ENCODE measurements at regions not wholly inside any gene's neighbourhood (a gene's known extent, or its start where the extent isn't known, plus 50 kb on each side); places are given as distances from the start of the nearest gene placed in this dataset.

DNA sequence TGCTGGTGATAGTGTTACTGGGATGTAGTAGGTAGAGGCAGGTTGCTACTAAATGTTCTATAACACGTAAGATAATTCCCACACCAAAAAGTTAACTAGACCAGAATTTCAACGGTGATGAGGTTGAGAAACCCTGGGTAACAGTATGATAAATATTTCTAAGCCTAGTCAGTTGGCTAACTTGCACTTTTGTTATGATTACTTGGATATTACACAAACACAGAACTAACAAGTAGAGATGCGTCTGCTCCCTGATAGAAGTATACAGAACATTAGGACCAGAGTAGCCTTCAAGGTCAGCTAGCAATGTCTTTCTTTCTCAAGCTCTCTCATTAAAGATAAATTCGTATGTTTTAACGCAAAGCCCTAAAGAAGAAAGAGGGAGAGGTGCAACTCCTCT is 86.2 kb upstream of the FZD8 start:
- Histone ChIP-seq H2BK120ac (replicated peaks; ENCODE audit: low read depth, low read length) (no peak overlapping the region), H3K56ac (replicated peaks; ENCODE audit: insufficient read length, low read depth, low read length) (no peak overlapping the region), H3K23ac (ENCODE audit: insufficient read length) (no peak overlapping the region), H3K27ac (ENCODE audit: low read depth, low read length) (no peak overlapping the region), H4K5ac (ENCODE audit: insufficient read length, low read depth, low read length) (no peak overlapping the region), H3K14ac (ENCODE audit: insufficient read length) (no peak overlapping the region), H3K36me3 (ENCODE audit: control insufficient read depth in 2 of 4, insufficient read depth in 4 of 4, low read length in 3 of 4) (no peaks in the 10 kb centered on the region), H3K9me3 (ENCODE audit: insufficient read depth in 2 of 2, low read depth in 1 of 2, low read length in 1 of 2) (no peaks in the 10 kb centered on the region; a peak in 1 of 4 replicates), H2BK5ac (ENCODE audit: low read depth, low read length) (no peak overlapping the region), H3K79me2 (ENCODE audit: control insufficient read depth in 1 of 2, insufficient read depth in 2 of 2, low read length in 2 of 2) (no peaks in the 10 kb centered on the region), H4K8ac (ENCODE audit: extremely low read depth, insufficient read depth, low read length) (no peak overlapping the region), H3K27me3 (replicated peaks in 1 of 4; ENCODE audit: control insufficient read depth in 3 of 4, extremely low read depth in 1 of 4, insufficient read depth in 3 of 4, low read length in 3 of 4) (no peaks in the 10 kb centered on the region), H4K20me1 (replicated peaks in 1 of 2; ENCODE audit: control insufficient read depth in 1 of 2, insufficient read depth in 2 of 2, low read length in 2 of 2) (no peaks in the 10 kb centered on the region), H3K9ac (replicated peaks in 1 of 4; ENCODE audit: extremely low read depth in 1 of 4, low read depth in 3 of 4, low read length in 3 of 4) (no peak overlapping the region), H2BK15ac (ENCODE audit: low read length) (no peak overlapping the region), H2BK12ac (ENCODE audit: low read depth, low read length) (no peak overlapping the region), H2AFZ (ENCODE audit: low read length) (no peak overlapping the region; the same call in 1 of the 2 replicates), H2BK20ac (ENCODE audit: low read length) (no peak overlapping the region), H4K91ac (replicated peaks; ENCODE audit: insufficient read length, low read length) (no peak overlapping the region), H3K4me2 (ENCODE audit: insufficient read depth in 1 of 2, low read depth in 2 of 2, low read length in 2 of 2) (no peak overlapping the region), H3K4ac (replicated peaks; ENCODE audit: insufficient read length, low read depth, low read length) (no peak overlapping the region), H3K4me3 (ENCODE audit: extremely low read depth in 1 of 4, insufficient read depth in 2 of 4, low read depth in 3 of 4, low read length in 4 of 4) (no peak overlapping the region), H3K79me1 (ENCODE audit: low read depth, low read length) (no peaks in the 10 kb centered on the region), H3K23me2 (ENCODE audit: low read depth, low read length) (no peaks in the 10 kb centered on the region), H2AK5ac (ENCODE audit: low read depth, low read length) (no peak overlapping the region), H3K18ac (ENCODE audit: extremely low read depth, low read length) (no peak overlapping the region), H3K4me1 (replicated peaks in 1 of 4; ENCODE audit: control insufficient read depth in 3 of 4, insufficient read depth in 4 of 4, low read length in 3 of 4) (no peaks in the 10 kb centered on the region)
- ChIA-PET POLR2A (ENCODE audit: partially characterized antibody) (no interaction called here), CTCF (ENCODE audit: partially characterized antibody) (no interaction called here)
- 75% methylated on average over 5 of the region's 5 CpGs; no CpG with 5 or more reads in 1 of the 2 experiments for WGBS, 2 experiments (ENCODE audit: extremely low coverage in 1 of 2, insufficient coverage in 1 of 2, insufficient read length in 1 of 2, insufficient replicate concordance in 2 of 2, low coverage in 1 of 2, low lambda C conversion rate in 2 of 2, missing lambda C conversion rate in 1 of 2)
- FAIRE-seq, result no peak
- no peak for DNase-seq (ENCODE audit: low read depth in 1 of 2, low spot score in 2 of 2)
- TF ChIP-seq SP1 (IDR thresholded peaks at IDR 0.05; ENCODE audit: low read depth, low read length) (no peak), TBP (IDR thresholded peaks at IDR 0.05; ENCODE audit: low read depth, low read length) (no peak), KDM4A (IDR thresholded peaks at IDR 0.05; ENCODE audit: low read depth, low read length, severe bottlenecking) (no peak), POLR2AphosphoS5 (IDR thresholded peaks at IDR 0.05; ENCODE audit: low read depth, low read length) (no peak), TEAD4 (IDR thresholded peaks at IDR 0.05; ENCODE audit: low read depth, low read length) (no peak), RAD21 (IDR thresholded peaks at IDR 0.05 in 1 of 2, conservative IDR thresholded peaks at IDR 0.05 in 1 of 2; ENCODE audit: low read depth in 2 of 2, low read length in 2 of 2) (no peak), CEBPB (IDR thresholded peaks at IDR 0.05; ENCODE audit: low read depth, low read length) (no peak), CTBP2 (IDR thresholded peaks at IDR 0.05; ENCODE audit: borderline replicate concordance, insufficient read depth, insufficient read length, low read length) (no peak), POLR2A (IDR thresholded peaks at IDR 0.05; ENCODE audit: control extremely low read depth in 1 of 2, low read depth in 2 of 2, low read length in 2 of 2) (no peak), GABPA (IDR thresholded peaks at IDR 0.05; ENCODE audit: borderline replicate concordance, insufficient read depth, low read length) (no peak)
- TF ChIP-seq, protein P1, sequence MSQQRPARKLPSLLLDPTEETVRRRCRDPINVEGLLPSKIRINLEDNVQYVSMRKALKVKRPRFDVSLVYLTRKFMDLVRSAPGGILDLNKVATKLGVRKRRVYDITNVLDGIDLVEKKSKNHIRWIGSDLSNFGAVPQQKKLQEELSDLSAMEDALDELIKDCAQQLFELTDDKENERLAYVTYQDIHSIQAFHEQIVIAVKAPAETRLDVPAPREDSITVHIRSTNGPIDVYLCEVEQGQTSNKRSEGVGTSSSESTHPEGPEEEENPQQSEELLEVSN (IDR thresholded peaks at IDR 0.05), result no peak
